ENCODE measurements at regions not wholly inside any gene's neighbourhood (a gene's known extent, or its start where the extent isn't known, plus 50 kb on each side); places are given as distances from the start of the nearest gene placed in this dataset.

DNA sequence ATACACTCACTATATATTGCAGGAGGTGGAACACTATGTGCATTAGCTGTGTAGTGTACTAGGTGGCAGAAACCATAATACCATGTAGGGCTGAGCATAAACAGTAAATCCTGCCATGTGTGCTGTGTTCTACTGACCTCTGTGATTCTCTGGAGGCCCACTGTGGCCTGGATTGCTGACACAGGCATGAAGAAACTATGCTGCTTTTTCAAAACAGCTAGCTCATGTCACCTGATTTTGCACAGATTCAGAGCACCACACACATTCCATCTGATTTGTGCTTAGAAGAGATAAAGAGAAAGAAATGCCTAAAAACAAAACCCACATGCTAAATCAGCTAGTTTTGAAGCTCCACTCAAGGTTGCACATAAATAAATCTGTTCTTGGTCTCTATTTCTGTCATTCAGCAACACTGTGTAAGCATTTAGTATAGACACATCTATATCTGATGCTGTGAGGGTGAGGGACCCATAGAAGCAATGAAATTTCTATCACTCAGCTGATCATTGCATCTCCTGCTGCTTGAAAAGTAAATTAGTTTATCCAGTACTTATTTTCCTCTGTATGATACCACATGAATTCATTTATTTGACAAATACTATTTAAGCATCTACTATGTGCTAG, 1007.7 kb upstream of the SEMA6D start:
- DNase-seq (ENCODE audit: low spot score), result no peak

DNA sequence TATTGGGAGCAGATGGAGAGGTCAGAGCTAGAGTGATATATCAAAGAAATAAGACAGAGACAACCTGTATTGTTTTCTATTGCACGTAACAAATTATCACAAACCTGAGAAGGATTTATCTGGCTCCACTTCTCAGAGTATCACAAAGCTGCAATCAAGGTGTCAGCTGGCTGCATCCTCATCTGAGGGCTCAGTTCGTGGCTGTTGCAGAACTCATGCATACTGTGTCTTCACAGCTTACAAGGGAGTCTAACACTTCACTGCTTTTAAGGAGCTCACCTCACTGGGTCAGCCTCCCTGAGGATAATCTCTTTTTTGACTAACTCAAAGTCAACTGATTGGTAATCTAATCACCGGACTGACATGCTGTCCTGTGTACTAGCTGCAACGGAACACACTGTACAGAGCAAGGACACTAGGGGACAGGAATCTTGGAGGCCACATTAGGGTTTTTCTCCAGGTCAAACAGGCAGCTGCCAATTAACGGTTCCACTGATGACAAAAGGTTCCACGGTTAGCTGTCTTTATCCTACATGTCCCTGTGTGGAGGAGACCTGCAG, 1006.8 kb upstream of the SEMA6D start:
- DNase-seq (ENCODE audit: low spot score), result no peak

DNA sequence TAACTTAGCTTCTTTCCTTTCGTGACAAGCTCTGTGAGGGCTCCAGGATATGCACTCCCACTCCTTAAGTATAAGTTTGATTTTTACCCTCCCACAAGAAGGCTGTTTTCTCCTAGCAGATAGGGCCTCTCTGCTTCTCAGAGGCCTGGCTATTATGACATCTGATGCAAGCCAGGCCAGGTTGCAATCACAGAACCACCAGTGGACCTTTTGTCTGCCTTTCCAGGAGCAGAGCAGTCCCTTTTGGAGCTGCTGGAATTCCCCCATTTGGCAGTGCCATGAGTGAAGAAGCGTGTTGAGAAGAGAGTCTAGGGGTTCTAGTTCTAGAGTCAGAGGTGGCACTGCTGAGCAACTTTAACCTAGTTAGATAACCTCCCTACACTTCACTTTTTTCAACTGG, 1004.3 kb upstream of the SEMA6D start:
- DNase-seq (ENCODE audit: low spot score), result no peak

DNA sequence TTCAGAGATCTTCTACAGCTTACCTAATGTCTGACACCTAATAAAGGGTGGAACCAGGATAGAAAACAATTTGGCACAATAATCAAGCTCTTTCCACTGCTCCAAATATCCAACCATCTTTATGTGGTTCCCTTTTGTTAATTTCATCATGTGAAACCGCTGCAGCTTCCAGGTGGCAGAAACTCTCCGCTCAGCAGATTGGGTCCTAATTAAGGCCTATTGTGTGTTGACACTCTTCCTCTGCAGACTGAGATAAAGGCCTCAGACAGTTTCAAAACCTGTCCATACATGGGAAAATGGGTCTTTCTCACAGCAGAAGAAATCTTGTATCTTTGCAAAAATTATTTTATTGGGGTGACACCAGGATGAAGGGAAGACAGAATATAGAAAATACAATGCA, 1002.4 kb upstream of the SEMA6D start:
- no peak for DNase-seq (ENCODE audit: low spot score)

DNA sequence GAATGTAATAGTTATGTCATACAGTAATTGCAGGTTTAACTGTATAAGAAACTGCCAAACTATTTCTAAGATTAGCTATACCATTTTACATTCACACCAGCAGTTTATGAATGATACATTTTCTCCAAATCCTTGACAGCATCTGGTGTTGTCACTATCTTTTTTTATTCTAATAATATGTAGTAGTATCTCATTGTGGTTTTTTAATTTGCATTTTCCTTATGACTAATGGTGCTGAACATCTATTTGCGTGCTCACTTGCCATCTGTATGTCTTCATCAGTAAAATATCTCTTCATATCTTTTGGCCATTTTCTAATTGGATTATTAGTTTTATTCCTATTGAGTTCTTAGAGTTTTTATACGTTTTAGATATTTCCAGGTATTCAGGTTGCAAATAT, 994.0 kb upstream of the SEMA6D start:
- no peak for DNase-seq (ENCODE audit: low spot score)

DNA sequence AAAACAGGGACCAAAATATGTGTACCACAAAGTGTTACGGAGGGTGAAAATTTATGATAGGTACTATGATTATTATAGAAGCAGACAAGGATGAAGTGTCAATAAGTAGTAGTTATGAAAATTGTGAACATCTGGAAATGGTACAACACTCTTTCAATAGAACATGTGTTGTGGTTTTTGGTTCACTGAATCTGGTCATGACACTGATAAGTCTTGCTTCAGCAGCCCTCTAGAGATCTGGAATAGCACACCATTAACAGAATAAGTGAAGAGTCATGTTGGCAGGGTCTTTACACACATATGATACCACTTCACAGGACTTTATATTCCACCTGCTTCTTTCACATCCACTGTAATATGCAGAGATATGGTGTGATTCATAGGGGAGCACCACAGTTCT, 985.2 kb upstream of the SEMA6D start:
- no peak for DNase-seq (ENCODE audit: low spot score)

DNA sequence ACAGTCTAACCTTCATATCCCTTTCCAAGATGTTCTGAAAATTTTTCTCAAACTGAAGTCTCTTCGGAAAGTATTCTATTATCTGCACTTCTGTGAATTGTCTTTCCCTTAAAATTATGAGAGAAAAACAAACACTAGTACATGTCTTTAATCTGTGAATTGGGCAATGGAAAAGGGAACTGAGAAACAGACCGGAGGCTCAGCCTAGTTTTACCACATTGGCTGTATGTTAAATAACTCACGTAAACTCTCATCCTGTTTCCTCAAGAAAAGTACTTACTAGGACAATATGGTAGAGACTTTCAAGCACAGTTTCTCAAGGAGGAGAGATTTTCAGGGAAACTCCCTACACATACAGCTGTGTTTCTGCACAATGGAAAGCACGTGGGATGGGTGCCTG, 982.2 kb upstream of the SEMA6D start:
- no peak for DNase-seq (ENCODE audit: low spot score)

DNA sequence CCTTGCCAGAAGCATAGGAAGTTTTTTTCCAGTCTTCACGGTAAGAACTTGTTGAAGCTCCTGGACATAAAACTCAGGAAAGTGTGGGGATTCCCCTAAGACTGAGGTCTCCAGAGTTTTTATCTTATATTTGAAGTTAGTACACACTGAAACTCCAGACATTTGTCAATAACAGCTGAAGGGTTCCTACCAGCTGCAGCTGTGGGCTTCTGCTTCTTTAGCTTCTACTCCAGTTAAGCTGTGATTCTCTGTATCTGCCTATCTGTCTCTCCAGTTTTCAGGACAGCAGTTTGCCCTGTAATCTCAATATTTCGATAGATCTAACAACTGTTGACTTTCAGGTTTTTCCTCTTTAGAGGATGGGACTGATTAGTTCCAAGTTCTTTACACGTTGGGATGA, 966.0 kb upstream of the SEMA6D start:
- no peak for DNase-seq (ENCODE audit: low spot score)

DNA sequence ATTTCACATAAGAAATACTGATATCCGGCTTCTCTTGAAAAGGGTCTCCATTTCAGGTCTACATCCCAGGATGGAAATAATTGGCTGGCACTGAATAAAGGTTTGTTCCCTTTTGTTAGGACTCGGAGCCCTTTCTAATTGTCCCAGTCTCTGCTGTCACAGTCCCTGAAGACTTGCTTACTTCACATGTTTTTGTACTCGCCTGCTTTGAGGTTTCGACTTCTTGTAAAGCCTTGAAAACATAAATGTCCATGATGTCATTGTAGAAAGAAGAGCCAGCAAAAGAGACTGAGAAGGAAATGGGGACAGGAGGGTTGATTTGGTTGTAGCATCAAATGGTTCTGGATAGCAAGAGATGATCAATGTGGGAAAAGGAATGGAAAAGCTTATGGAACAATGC, 963.4 kb upstream of the SEMA6D start:
- no peak for DNase-seq (ENCODE audit: low spot score)

DNA sequence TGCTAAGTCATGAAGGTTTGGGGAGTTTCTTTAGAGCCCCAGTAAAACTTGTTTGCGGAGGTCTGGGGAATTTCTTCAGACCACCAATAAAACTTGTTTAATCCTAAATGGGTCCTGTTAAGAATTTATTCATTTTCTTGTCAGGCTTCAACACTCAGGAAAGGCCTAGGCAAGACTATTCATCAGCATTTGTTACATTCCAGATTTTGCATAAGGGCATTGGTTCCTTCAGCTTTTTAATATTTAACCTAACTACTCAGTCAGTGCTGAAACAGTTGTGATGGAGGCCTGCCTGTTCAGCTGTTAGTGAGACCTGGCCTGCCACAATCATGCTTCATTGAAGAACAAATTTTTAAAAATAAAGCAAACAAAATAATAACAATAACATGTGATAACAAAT, 954.2 kb upstream of the SEMA6D start:
- DNase-seq (ENCODE audit: low spot score), result no peak

DNA sequence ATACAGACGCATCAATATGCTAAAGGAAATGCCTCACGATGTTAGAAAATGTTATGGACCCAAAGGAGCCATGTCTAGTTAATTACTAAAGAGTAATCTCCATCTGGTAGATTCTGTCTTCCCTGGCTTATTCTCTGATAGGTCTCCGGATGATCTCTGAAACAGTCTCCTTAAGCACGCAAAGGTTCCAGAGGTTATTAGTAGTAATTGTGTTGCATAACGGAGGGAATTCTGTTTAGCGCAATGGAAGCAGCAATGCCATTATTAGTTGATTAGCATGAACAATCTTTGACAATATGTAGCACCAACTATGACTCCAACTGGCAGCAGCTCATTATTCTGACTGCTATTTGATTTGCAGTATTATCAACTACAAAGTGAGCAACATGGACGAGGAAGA, 952.5 kb upstream of the SEMA6D start:
- no peak for DNase-seq (ENCODE audit: low spot score)

DNA sequence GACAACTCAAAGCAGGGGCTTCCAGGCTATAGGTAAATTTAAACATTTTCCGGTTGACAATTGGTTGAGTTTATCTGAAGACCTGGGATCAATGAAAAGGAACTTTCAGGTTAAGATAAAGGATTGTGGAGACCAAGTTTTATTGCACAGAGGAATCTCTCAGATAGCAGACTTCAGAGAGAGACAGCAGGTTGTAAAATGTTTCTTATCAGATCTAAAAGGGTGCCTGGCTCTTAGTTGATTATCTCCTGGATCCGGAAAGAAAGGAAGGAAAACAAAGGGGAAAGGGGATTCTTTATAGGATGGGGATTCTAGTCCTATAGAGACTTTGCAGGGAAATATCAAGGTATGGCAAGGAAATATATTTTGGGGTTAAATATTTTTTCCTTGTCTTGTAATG, 951.3 kb upstream of the SEMA6D start:
- no peak for DNase-seq (ENCODE audit: low spot score)

DNA sequence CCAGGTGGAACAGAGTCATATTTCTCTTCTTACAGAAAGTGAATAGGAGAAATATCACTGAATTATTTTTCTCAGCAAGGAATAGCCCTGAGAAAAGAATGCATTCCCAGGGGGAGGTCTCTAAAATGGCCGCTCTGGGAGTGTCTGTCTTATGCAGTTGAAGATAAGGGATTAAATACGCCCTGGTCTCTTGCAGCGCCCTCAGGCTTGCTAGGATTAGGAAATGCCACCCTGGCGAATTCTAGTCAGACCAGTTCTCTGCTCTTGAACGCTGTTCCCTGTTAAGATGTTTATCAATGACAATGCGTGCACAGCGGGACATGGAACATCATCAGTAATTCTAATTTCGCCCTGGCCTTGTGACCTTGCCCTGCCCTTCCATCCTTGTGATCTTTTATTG, 949.0 kb upstream of the SEMA6D start:
- no peak for DNase-seq (ENCODE audit: low spot score)

DNA sequence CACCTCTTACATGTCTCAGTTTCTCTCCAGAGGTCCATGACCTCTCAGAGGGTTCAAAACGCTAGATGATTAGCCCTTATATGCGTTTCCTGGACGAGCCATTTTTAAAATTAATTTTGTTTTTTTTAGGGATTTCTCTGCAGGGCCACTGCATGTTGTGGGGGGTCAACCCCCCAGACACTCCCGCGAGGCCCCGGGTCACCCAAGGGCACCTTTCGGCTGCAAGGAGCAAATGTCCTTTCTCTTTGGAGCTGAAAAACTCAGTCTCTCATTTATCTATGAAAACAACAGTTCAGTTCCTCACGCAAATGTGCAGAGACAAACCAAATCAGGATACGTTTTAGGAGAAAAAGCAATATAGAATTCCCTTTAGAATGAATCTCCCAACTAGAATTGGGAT, 944.3 kb upstream of the SEMA6D start:
- DNase-seq (ENCODE audit: low spot score), result no peak

DNA sequence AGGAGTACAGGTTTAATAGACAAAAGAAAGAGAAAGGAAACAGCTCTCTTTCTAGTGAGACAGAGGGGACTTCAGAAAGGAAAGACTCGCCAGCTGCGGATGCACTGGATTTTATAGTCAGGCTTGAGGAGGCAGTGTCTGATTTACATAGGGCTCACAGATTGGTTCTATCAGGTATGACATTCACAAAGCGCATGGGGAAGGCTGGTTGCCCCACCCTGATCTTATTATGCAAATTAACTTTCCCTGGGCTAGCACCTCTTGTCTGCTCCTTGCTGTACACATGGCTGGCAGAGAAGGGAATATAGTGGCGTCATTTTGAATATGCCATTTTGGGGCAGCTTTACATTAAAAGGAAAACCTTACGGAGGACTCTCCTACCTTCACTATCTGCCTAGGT, 938.4 kb upstream of the SEMA6D start:
- no peak for DNase-seq (ENCODE audit: low spot score)

DNA sequence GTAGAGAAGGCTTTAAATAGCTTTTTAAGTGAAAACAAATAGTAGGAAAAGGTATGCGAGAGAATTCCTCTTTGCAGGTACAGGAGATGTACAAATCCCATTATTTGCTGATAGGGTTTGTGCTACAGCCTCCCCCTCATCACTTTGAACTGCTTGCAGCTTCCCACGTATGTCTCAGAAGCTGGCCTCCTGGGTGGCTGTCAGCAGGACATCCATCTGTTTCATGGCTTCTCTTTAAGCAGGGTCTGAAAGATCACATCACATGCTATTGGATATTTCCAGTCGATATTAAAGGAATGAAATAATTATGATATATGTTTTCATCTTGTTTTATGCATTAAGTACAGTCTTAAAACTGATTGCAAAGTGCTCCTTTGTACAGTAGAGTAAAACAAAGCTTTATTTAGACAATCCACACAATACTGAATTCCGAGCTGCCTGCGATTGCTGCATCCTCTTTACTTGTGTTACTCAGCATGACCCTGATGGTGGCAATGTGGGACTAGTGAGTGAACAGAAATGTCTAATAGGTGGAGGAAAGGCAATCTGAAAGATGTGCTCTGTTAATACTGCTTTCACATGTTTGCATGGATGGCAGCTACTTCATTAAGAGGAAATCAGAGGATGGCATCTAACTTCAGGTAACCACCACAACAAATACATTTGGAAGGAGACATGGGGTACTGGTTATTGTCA, 930.6 kb upstream of the SEMA6D start:
- DNase-seq (ENCODE audit: low spot score), result no peak

DNA sequence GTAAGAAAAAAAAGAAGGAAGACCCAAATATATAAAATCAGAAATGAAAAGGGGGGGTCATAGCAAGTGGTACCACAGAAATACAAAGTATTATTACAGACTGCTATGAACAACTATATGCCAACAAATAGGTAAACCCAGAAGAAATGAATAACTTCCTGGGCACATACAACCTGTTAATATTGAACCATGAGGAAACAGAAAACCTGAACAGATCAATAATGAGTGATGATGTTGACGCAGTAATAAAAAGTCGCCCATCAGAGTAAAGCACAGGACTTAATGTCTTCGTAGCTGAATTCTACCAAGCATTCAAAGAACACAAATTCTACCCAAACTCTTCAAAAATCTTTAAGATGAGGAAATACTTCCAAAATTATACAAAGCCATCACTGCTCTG, 921.6 kb upstream of the SEMA6D start:
- no peak for DNase-seq (ENCODE audit: low spot score)

DNA sequence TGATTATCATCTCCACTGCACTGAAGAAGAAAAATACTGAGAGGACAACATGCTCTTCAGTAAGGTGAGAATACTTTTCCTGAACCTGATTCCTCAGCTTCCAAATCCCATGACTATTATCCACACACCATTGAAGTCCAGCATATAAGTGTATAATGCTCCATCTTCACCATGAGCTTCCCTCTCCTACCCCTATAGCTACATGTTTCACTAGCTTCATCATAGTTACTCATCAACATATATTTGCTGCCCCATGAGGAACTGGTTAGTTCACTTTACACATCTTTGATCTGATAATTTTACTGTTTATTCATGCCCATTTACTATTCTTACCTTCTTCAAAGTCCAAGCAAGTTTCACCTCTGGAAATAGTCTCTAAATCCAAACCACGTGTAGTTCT, 908.5 kb upstream of the SEMA6D start:
- DNase-seq (ENCODE audit: low spot score), result no peak

DNA sequence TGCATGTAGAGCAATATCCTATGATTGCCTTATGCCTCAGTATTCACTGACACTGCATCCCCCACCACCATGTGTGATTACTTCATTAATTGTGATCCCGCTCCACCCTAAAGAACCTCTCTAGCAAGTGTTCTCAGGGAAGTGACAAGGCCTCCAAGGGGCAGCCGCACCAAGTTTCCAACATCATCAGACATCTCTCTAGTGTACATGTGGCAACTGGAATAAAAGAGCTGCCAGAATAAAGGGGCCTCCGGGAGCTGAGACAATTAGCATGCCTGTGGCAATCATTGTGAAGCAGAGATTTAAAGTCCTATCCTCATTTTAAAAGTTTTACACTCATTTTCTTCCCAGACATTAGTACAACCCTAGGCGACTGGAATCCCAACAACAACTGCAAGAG, 902.1 kb upstream of the SEMA6D start:
- no peak for DNase-seq (ENCODE audit: low spot score)

DNA sequence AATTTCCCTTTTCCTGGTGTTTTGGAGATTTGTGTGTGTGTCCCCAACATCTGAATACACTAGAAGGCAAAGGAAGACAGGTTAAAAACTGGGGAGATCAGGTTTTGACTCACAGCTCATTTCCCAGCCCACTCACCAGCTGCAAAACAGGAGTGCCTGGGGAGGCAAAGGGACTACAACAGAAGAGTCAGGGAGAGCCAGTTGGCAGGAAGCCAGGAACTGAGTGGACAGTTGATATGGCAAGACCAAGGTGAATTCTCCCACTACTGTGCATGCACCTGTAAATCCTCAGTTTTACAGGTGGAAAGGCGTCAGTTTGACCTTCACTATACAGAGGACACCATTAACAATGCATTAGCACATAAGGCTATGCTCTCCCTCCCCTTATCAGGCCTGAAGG, 901.5 kb upstream of the SEMA6D start:
- no peak for DNase-seq (ENCODE audit: low spot score)

DNA sequence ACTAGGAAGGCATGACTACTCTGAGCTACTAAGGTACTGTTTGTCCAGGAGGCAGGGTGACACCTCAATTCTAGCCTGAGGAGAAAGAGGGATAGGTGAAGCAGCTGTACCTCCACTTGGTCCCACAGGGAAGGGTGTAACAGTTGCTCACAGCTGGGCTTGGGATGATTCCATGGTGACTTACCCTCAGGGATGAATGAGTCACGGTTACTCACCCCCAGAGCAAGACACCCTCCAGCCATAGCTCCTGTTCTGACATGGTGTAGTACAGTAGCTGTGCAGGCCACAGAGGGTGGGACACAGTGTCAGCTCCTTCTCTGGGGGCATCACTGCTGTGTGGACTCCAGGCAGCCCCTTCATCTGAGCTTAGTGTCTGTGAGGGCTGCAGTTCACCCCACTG, 868.6 kb upstream of the SEMA6D start:
- no peak for DNase-seq (ENCODE audit: low spot score)

DNA sequence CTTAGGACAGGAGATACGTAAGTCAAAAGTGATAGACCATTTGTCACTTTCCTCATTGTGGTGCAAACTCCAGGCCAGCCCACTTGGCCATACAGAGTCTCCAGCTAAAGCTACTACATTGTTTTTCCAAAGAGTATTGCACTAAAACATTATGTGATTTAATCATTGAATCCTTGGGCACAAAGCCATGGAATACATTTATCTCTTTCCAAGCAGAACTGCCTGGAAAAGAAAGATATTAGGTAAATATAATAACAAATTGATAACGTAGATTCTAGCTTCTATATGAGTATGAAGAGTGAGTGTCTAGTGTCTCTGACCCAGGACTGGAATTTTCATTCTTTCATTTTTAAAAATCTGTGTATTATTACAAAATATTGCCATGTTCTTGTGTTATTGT, 863.7 kb upstream of the SEMA6D start:
- no peak for DNase-seq (ENCODE audit: low spot score)

DNA sequence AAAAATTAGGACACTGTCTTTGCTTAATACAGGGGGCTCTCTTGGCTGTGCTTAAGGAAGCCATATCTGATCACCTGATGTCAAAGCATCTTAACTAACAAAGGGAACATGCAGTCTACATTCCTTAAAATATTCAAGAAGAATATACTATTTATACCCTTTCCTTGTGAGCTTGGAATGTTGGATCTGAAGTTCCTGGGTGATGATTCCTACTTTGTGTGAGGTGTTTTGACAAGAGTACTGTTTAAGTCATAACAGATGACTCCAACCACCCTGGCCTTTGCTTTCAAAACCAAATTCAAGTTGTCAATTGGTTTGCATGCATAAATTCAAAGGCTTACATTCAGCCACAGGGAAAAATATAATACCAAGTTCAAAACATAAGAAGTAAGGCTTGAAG, 862.7 kb upstream of the SEMA6D start:
- no peak for DNase-seq (ENCODE audit: low spot score)

DNA sequence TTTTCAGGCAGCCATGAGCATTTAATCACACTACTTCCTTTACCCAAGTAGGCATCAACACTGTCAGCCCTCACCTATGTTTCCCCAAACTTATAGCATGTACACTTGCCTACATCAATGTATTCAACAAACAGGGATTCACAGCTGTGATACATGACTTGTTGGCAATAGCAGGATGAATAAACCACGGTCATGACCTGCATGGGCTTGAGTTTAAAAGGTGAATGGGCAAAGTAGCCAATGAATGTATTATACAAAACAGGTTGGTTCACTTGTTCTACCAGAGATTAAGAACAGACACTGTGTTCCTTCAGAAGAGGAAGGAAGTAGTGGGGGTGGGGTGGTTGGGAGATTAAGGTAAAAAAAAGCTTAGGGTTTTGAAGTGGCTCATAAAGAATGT, 861.9 kb upstream of the SEMA6D start:
- DNase-seq (ENCODE audit: low spot score), result no peak

All from activated CD4-positive, alpha-beta T cell treated with anti-CD3 and anti-CD28 coated beads, Interleukin-2, Interleukin-4, amounts not matched to agents 100 ng/mL and 50 ng/mL, durations not matched to agents 16 hours and 8 hours (primary cell).